DND-41 (cell line): ENCODE measurements at regions not wholly inside any gene's neighbourhood (a gene's known extent, or its start where the extent isn't known, plus 50 kb on each side); places are given as distances from the start of the nearest gene placed in this dataset.
"Not testable (repeated sequence)": the region's sequence is repeated elsewhere in the genome, so short reads cannot be mapped to it uniquely, and the experiment has no call there.

ENCODE experiments used
- ATAC-seq: fragments of 200-7000 bp; cut with Tn5 transposase; 3 replicates; pipeline ENCODE4 v1.9.1; 2021; ENCODE audit warnings: low read depth; ENCODE audit not compliant: insufficient read depth
- DNase-seq: peaks from one replicate; pipeline ENCODE4 v3.0.0-alpha.2; 2020
- H2AFZ ChIP-seq: 2 replicates; pipeline ENCODE4 v1.6.0; 2012; ENCODE audit warnings: low read depth, low read length
- H3K27ac ChIP-seq: 2 replicates; pipeline ENCODE4 v1.5.1; 2012; ENCODE audit warnings: low read length, inconsistent platforms
- H3K27me3 ChIP-seq: fragments of 200-600 bp; sonication (generic); 2 replicates; pipeline ENCODE4 v1.6.0; 2012; ENCODE audit warnings: low read length, mild to moderate bottlenecking, inconsistent platforms; ENCODE audit not compliant: insufficient read depth, poor library complexity
- H3K36me3 ChIP-seq: 2 replicates; pipeline ENCODE4 v1.5.1; 2012; ENCODE audit warnings: low read length, inconsistent platforms; ENCODE audit not compliant: insufficient read depth
- H3K4me1 ChIP-seq: 2 replicates; pipeline ENCODE4 v1.5.1; 2012; ENCODE audit warnings: mild to moderate bottlenecking, low read length; ENCODE audit not compliant: insufficient read depth
- H3K4me2 ChIP-seq: 2 replicates; pipeline ENCODE4 v1.6.0; 2012; ENCODE audit warnings: mild to moderate bottlenecking, moderate library complexity, low read length, inconsistent platforms; ENCODE audit not compliant: insufficient read depth
- H3K4me3 ChIP-seq, 2 experiments: fragments of 200-600 bp in 1 of 2; shearing (Covaris generic) in 1 of 2; 2 replicates each; pipeline ENCODE4 v1.5.1; 2012 to 2016; ENCODE audit warnings: inconsistent platforms in 2 of 2, low read length in 2 of 2, mild to moderate bottlenecking in 2 of 2, low read depth in 1 of 2, moderate library complexity in 1 of 2
- H3K79me2 ChIP-seq: 2 replicates; pipeline ENCODE4 v1.6.0; 2012; ENCODE audit warnings: low read length, inconsistent platforms; ENCODE audit not compliant: insufficient read depth
- H3K9ac ChIP-seq: 2 replicates; pipeline ENCODE4 v1.6.0; 2012; ENCODE audit warnings: low read depth, mild to moderate bottlenecking, inconsistent platforms, low read length, moderate library complexity
- H3K9me3 ChIP-seq: 2 replicates; pipeline ENCODE4 v1.5.1; 2012; ENCODE audit warnings: low read length, moderate library complexity, mild to moderate bottlenecking, inconsistent platforms; ENCODE audit not compliant: insufficient read depth, severe bottlenecking
- H4K20me1 ChIP-seq: 2 replicates; pipeline ENCODE4 v1.6.0; 2012; ENCODE audit warnings: low read length; ENCODE audit not compliant: insufficient read depth
- CTCF ChIP-seq: IDR thresholded peaks from 2 replicates; pipeline ENCODE4 v1.5.1; 2012; ENCODE audit warnings: borderline replicate concordance, low read length, moderate library complexity, mild to moderate bottlenecking; ENCODE audit not compliant: poor library complexity, severe bottlenecking; ENCODE audit errors: extremely low read depth
- EZH2 ChIP-seq: IDR thresholded peaks from 3 replicates; pipeline ENCODE4 v1.6.1; 2012; ENCODE audit warnings: borderline replicate concordance, low read depth, mild to moderate bottlenecking, moderate library complexity, low read length, inconsistent platforms; ENCODE audit not compliant: severe bottlenecking

DNA sequence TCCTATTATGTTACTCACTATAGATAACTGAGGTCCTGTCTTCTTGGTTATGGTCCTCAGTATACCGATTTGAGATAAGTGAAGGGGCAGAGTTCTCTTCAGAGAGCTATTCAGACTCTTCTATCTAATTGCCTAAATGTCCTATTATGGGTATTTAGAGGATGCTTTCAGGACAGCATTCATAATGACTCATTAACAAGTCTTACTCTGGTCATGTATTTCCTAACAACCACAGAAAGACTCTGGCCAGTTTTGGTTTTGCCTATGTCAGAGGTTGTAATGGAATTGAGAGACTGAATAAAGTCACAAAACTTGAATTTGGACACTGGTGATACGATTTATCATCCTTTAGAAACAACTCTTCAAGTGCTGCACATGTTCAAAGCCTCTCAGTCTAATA is 1233.0 kb downstream of the JRKL start:
- H2AFZ ChIP-seq, result no peak overlapping the region
- H3K4me3 ChIP-seq, result no peak overlapping the region
- H3K9ac ChIP-seq, result no peak overlapping the region
- no peaks in the 10 kb centered on the region for H3K4me1 ChIP-seq
- H3K27ac ChIP-seq, result no peak overlapping the region
- H3K79me2 ChIP-seq, result no peaks in the 10 kb centered on the region
- H4K20me1 ChIP-seq, result no peaks in the 10 kb centered on the region
- TF ChIP-seq EZH2, result no peak
- no peak for TF ChIP-seq CTCF
- H3K27me3 ChIP-seq, result no peaks in the 10 kb centered on the region
- no peaks in the 10 kb centered on the region for H3K9me3 ChIP-seq
- no peak for ATAC-seq
- no peak for DNase-seq
- no peak overlapping the region for H3K4me2 ChIP-seq
- H3K36me3 ChIP-seq, result no peaks in the 10 kb centered on the region

GRCh38 chr11:97636741-97637140 is 1246.9 kb downstream of the JRKL start:
- H3K79me2 ChIP-seq, H3K36me3 ChIP-seq, H3K4me3 ChIP-seq, H3K27me3 ChIP-seq, H3K4me2 ChIP-seq, ATAC-seq, H4K20me1 ChIP-seq, H3K27ac ChIP-seq, H3K4me1 ChIP-seq, DNase-seq, H3K9me3 ChIP-seq, H2AFZ ChIP-seq, H3K9ac ChIP-seq: not testable (repeated sequence)

- H2AFZ ChIP-seq, result no peak overlapping the region
- H4K20me1 ChIP-seq, result no peaks in the 10 kb centered on the region
- no peaks in the 10 kb centered on the region for H3K79me2 ChIP-seq
- TF ChIP-seq EZH2, result no peak
- TF ChIP-seq CTCF, result no peak
- H3K4me3 ChIP-seq, result no peak overlapping the region
- no peak overlapping the region for H3K27ac ChIP-seq
- H3K9ac ChIP-seq, result no peak overlapping the region
- H3K4me1 ChIP-seq, result no peaks in the 10 kb centered on the region
- ATAC-seq (no peak), DNase-seq (no peak)
- no peaks in the 10 kb centered on the region for H3K36me3 ChIP-seq
- no peaks in the 10 kb centered on the region for H3K27me3 ChIP-seq
- H3K9me3 ChIP-seq, result no peaks in the 10 kb centered on the region
- H3K4me2 ChIP-seq, result no peak overlapping the region
These were observed 1247.9 kb downstream of the JRKL start for GRCh38 chr11:97637701-97638100.

DNA sequence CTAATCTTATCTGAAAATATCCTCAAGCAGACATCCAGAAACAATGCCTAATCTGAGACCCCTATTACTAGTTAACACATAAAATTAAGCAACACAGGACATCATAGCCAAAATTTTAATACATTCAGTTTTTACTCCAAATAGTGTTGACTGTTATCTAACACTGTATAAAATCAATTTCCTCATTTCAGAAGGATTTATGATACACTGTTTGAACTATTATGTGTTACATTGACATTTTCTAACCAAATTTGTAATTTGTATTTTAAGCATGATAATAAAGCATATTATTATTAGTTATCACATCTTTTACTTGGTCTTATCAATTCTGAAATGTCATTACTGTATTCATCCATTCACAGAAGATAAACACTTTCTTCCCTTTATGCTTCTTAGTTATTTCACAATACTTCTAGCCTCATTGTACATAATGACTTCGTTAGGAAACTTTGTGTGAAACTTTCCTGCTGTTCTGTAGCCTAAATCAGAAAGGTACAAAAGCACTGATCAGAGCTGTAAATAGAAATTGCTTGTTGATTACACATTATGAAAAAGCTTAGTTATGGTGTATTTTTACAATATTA is 1248.9 kb downstream of the JRKL start:
- ATAC-seq (no peak), DNase-seq (no peak)
- Histone ChIP-seq H3K4me1 (no peaks in the 10 kb centered on the region), H2AFZ (no peak overlapping the region), H3K4me2 (no peak overlapping the region), H3K9me3 (no peaks in the 10 kb centered on the region), H3K36me3 (no peaks in the 10 kb centered on the region), H3K9ac (no peak overlapping the region), H3K27ac (no peak overlapping the region), H3K4me3 (no peak overlapping the region), H3K79me2 (no peaks in the 10 kb centered on the region), H4K20me1 (no peaks in the 10 kb centered on the region), H3K27me3 (no peaks in the 10 kb centered on the region)
- no peak for TF ChIP-seq CTCF
- TF ChIP-seq EZH2, result no peak
